Motor neuron (in vitro differentiated cells): ENCODE measurements at regions not wholly inside any gene's neighbourhood (a gene's known extent, or its start where the extent isn't known, plus 50 kb on each side); places are given as distances from the start of the nearest gene placed in this dataset.

Experiments
- ATAC-seq, 8 experiments: fragments of 200-7000 bp; cut with Tn5 transposase; replicated peaks in 6 of 8; 2 replicates each; pipeline ENCODE4 v1.8.0; 2021; ENCODE audit warnings: mild to moderate bottlenecking in 8 of 8, moderate library complexity in 8 of 8
- H3K27ac ChIP-seq, 2 donors: fragments of 250-450 bp; sonication (Bioruptor Pico); 2 replicates each; pipeline ENCODE4 v1.9.0; 2021; ENCODE audit warnings: antibody characterized with exemption in 2 of 2, mild to moderate bottlenecking in 2 of 2, moderate library complexity in 1 of 2
- H3K4me1 ChIP-seq, 2 donors: fragments of 250-450 bp; sonication (Bioruptor Pico); replicated peaks in 1 of 2; 2 replicates each; pipeline ENCODE4 v1.6.1; 2021; ENCODE audit warnings: antibody characterized with exemption in 2 of 2, mild to moderate bottlenecking in 2 of 2, moderate library complexity in 1 of 2
- H3K4me3 ChIP-seq, 5 donors: fragments of 250-450 bp; sonication (Bioruptor Pico); 2 replicates each; pipeline ENCODE4 v1.9.0; 2021; ENCODE audit warnings: antibody characterized with exemption in 5 of 5, mild to moderate bottlenecking in 5 of 5, moderate library complexity in 4 of 5
- WGBS, 10 experiments: fragments of 450-650 bp; shearing (Covaris generic); methylation state at CpG; one replicate each; pipeline ENCODE4 v1.0.0; 2022; 5-methylcytosine and 5-hydroxymethylcytosine counted together
- in situ Hi-C, 9 experiments: fragments of 400-800 bp; cut with MboI; loops; one replicate each; pipeline ENCODE4 v1.15.0; 2021; ENCODE audit warnings: low sequenced_read_pairs in 9 of 9, low pct_unique_long_range_greater_than_20kb in 2 of 9; ENCODE audit not compliant: unreplicated experiment in 9 of 9

- no peak for ATAC-seq
- peaks cover 8 to 14% of the 10 kb centered on the region in 2 donors for H3K4me1 ChIP-seq
- no peak overlapping the region for H3K4me3 ChIP-seq
- H3K27ac ChIP-seq = no peak overlapping the region
- in situ Hi-C loops = no loop called here
- whole genome bisulfite sequencing, 10 experiments = 25 to 100% (median 91%) methylated on average over 1 to 12 of the region's 13 CpGs; no CpG with 5 or more reads in 1 of the 10 experiments
Measured at GRCh38 chr13:106906426-106906996, 338.6 kb upstream of the ARGLU1 start.

GRCh38 chr13:106905380-106906162 lies 337.6 kb upstream of the ARGLU1 start:
- peak in 5 of 8 experiments; percentile 18 to 48 (median 24) for ATAC-seq
- Histone ChIP-seq H3K4me1 (peaks cover 8 to 14% of the 10 kb centered on the region in 2 donors), H3K4me3 (no peak overlapping the region), H3K27ac (no peak overlapping the region)
- in situ Hi-C loops = no loop called here
- WGBS, 10 experiments = 0 to 100% (median 76%) methylated on average over 2 to 13 of the region's 14 CpGs; no CpG with 5 or more reads in 1 of the 10 experiments

GRCh38 chr13:106899442-106899841 lies 331.5 kb upstream of the ARGLU1 start:
- H3K4me1 ChIP-seq = no peaks in the 10 kb centered on the region
- in situ Hi-C loops = no loop called here
- H3K27ac ChIP-seq = no peak overlapping the region
- ATAC-seq = peak in 1 of 8 experiments; percentile 65
- no peak overlapping the region for H3K4me3 ChIP-seq

GRCh38 chr13:106898231-106898630 lies 330.3 kb upstream of the ARGLU1 start:
- in situ Hi-C loops = no loop called here
- ATAC-seq = no peak
- 0 to 100% (median 78%) methylated on average over 1 to 2 of the region's 2 CpGs for whole genome bisulfite sequencing, 10 experiments
- Histone ChIP-seq H3K4me1 (no peaks in the 10 kb centered on the region), H3K4me3 (no peak overlapping the region), H3K27ac (no peak overlapping the region)

GRCh38 chr13:106888148-106888547 lies 320.2 kb upstream of the ARGLU1 start:
- Histone ChIP-seq H3K27ac (no peak overlapping the region), H3K4me3 (no peak overlapping the region), H3K4me1 (no peaks in the 10 kb centered on the region)
- ATAC-seq = no peak
- in situ Hi-C loops = no loop called here
- 0 to 100% (median 93%) methylated on average over 1 to 2 of the region's 2 CpGs for WGBS, 10 experiments

- in situ Hi-C loops = no loop called here
- WGBS, 10 experiments = 0 to 71% (median 18%) methylated on average over 1 to 2 of the region's 2 CpGs; no CpG with 5 or more reads in 3 of the 10 experiments
- H3K4me1 ChIP-seq = no peaks in the 10 kb centered on the region
- H3K4me3 ChIP-seq = no peak overlapping the region
- H3K27ac ChIP-seq = no peak overlapping the region
- peak in 1 of 8 experiments; percentile 48 for ATAC-seq
Measured at GRCh38 chr13:106887686-106888085, 319.7 kb upstream of the ARGLU1 start.

- Histone ChIP-seq H3K4me3 (no peak overlapping the region), H3K27ac (no peak overlapping the region), H3K4me1 (peaks cover 0 to 4% of the 10 kb centered on the region in 2 donors)
- ATAC-seq = no peak
- in situ Hi-C loops = no loop called here
Measured at GRCh38 chr13:106883976-106884375, 316.0 kb upstream of the ARGLU1 start.

- in situ Hi-C loops = no loop called here
- Histone ChIP-seq H3K27ac (no peak overlapping the region), H3K4me1 (peaks cover 0 to 4% of the 10 kb centered on the region in 2 donors), H3K4me3 (no peak overlapping the region)
- ATAC-seq = no peak
- 20 to 79% (median 37%) methylated on average over 1 to 6 of the region's 6 CpGs; no CpG with 5 or more reads in 1 of the 10 experiments for WGBS, 10 experiments
Measured at GRCh38 chr13:106882246-106882645, 314.3 kb upstream of the ARGLU1 start.

GRCh38 chr13:106879806-106880205 lies 311.9 kb upstream of the ARGLU1 start:
- Histone ChIP-seq H3K4me3 (no peak overlapping the region), H3K27ac (no peak overlapping the region), H3K4me1 (peaks cover 0 to 4% of the 10 kb centered on the region in 2 donors)
- no peak for ATAC-seq
- 0 to 100% (median 30%) methylated on average over 1 to 3 of the region's 3 CpGs; no CpG with 5 or more reads in 5 of the 10 experiments for WGBS, 10 experiments
- in situ Hi-C loops = no loop called here

- Histone ChIP-seq H3K4me1 (no peaks in the 10 kb centered on the region), H3K27ac (no peak overlapping the region), H3K4me3 (no peak overlapping the region)
- WGBS, 10 experiments = 0 to 93% (median 40%) methylated on average over 1 to 2 of the region's 2 CpGs; no CpG with 5 or more reads in 2 of the 10 experiments
- ATAC-seq = no peak
- in situ Hi-C loops = no loop called here
Measured at GRCh38 chr13:106874323-106874722, 306.4 kb upstream of the ARGLU1 start.

GRCh38 chr13:106873810-106874209 lies 305.9 kb upstream of the ARGLU1 start:
- in situ Hi-C loops = no loop called here
- ATAC-seq = no peak
- WGBS, 10 experiments = 0 to 88% (median 69%) methylated on average over 1 of the region's 1 CpG; no CpG with 5 or more reads in 4 of the 10 experiments

GRCh38 chr13:106867249-106867648 lies 299.3 kb upstream of the ARGLU1 start:
- Histone ChIP-seq H3K27ac (no peak overlapping the region), H3K4me3 (no peak overlapping the region), H3K4me1 (no peaks in the 10 kb centered on the region)
- in situ Hi-C loops = no loop called here
- peak in 3 of 8 experiments; percentile 23 to 36 (median 24) for ATAC-seq
- 0 to 85% (median 36%) methylated on average over 2 to 12 of the region's 13 CpGs for WGBS, 10 experiments

More at GRCh38 chr13:106873810-106874209, 305.9 kb upstream of the ARGLU1 start:
- Histone ChIP-seq H3K4me3 (no peak overlapping the region), H3K27ac (no peak overlapping the region), H3K4me1 (no peaks in the 10 kb centered on the region)

GRCh38 chr13:106865716-106866440 lies 297.9 kb upstream of the ARGLU1 start:
- WGBS, 10 experiments = 26 to 100% (median 82%) methylated on average over 2 to 3 of the region's 3 CpGs; no CpG with 5 or more reads in 1 of the 10 experiments
- Histone ChIP-seq H3K4me1 (no peaks in the 10 kb centered on the region), H3K4me3 (no peak overlapping the region), H3K27ac (no peak overlapping the region)
- ATAC-seq = no peak
- in situ Hi-C loops = no loop called here
